ENCODE measurements at regions not wholly inside any gene's neighbourhood (a gene's known extent, or its start where the extent isn't known, plus 50 kb on each side); places are given as distances from the start of the nearest gene placed in this dataset.

GRCh38 chr16:9412915-9413264, 321.4 kb downstream of the HAPSTR1 start:
- Histone ChIP-seq H3K4me1 (ENCODE audit: control insufficient read depth, insufficient read depth, low read length) (no peaks in the 10 kb centered on the region), H3K27me3 (ENCODE audit: control insufficient read depth, insufficient read depth, low read length) (no peaks in the 10 kb centered on the region), H3K27ac (ENCODE audit: low read depth, low read length) (no peak overlapping the region), H3K36me3 (ENCODE audit: control insufficient read depth, insufficient read depth, low read length) (no peaks in the 10 kb centered on the region), H3K9me3 (ENCODE audit: control insufficient read depth, insufficient read depth, low read length) (0 out of 2 replicates have a peak, but pooled peaks cover 7% of the 10 kb centered on the region), H3K9ac (ENCODE audit: low read depth, low read length) (no peak overlapping the region), H3K4me3 (ENCODE audit: low read depth, low read length) (no peak overlapping the region)

GRCh38 chr16:9415545-9415944, 324.1 kb downstream of the HAPSTR1 start:
- Histone ChIP-seq H3K27ac (ENCODE audit: low read depth, low read length) (no peak overlapping the region), H3K27me3 (ENCODE audit: control insufficient read depth, insufficient read depth, low read length) (no peaks in the 10 kb centered on the region), H3K4me3 (ENCODE audit: low read depth, low read length) (no peak overlapping the region), H3K36me3 (ENCODE audit: control insufficient read depth, insufficient read depth, low read length) (no peaks in the 10 kb centered on the region), H3K9ac (ENCODE audit: low read depth, low read length) (no peak overlapping the region), H3K4me1 (ENCODE audit: control insufficient read depth, insufficient read depth, low read length) (no peaks in the 10 kb centered on the region), H3K9me3 (ENCODE audit: control insufficient read depth, insufficient read depth, low read length) (0 out of 2 replicates have a peak, but pooled peaks cover 7% of the 10 kb centered on the region)

- Histone ChIP-seq H3K9ac (ENCODE audit: low read depth, low read length) (no peak overlapping the region), H3K36me3 (ENCODE audit: control insufficient read depth, insufficient read depth, low read length) (no peaks in the 10 kb centered on the region), H3K27ac (ENCODE audit: low read depth, low read length) (no peak overlapping the region), H3K4me1 (ENCODE audit: control insufficient read depth, insufficient read depth, low read length) (no peaks in the 10 kb centered on the region), H3K27me3 (ENCODE audit: control insufficient read depth, insufficient read depth, low read length) (no peaks in the 10 kb centered on the region), H3K9me3 (ENCODE audit: control insufficient read depth, insufficient read depth, low read length) (0 out of 2 replicates have a peak, but pooled peaks cover 7% of the 10 kb centered on the region), H3K4me3 (ENCODE audit: low read depth, low read length) (no peak overlapping the region)
Measured at GRCh38 chr16:9417898-9418297, 326.5 kb downstream of the HAPSTR1 start.

DNA sequence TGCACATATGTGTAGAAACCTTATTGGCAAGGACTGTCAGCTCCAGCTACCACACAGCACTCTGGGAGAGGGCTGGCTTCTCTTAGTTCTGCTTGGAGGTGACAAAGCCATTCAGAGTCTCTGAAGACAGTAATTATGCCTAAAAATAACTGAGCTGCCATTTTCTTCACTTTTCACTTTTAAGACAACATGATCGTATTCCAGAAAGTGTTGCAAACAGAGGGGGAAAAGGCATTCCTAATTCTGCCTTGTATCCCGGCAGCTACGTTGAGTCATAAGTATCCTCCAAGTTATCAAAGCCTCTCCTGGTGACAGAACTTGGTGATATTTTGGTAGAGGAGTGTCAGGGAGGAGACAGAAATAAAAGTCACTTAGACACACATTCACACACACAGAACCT, 327.7 kb downstream of the HAPSTR1 start:
- no peak overlapping the region for H3K4me3 ChIP-seq (ENCODE audit: low read depth, low read length)
- no peaks in the 10 kb centered on the region for H3K36me3 ChIP-seq (ENCODE audit: control insufficient read depth, insufficient read depth, low read length)
- no peaks in the 10 kb centered on the region for H3K4me1 ChIP-seq (ENCODE audit: control insufficient read depth, insufficient read depth, low read length)
- H3K27me3 ChIP-seq (ENCODE audit: control insufficient read depth, insufficient read depth, low read length): no peaks in the 10 kb centered on the region
- H3K9ac ChIP-seq (ENCODE audit: low read depth, low read length): no peak overlapping the region
- no peak overlapping the region for H3K27ac ChIP-seq (ENCODE audit: low read depth, low read length)
- H3K9me3 ChIP-seq (ENCODE audit: control insufficient read depth, insufficient read depth, low read length): 0 out of 2 replicates have a peak, but pooled peaks cover 7% of the 10 kb centered on the region

DNA sequence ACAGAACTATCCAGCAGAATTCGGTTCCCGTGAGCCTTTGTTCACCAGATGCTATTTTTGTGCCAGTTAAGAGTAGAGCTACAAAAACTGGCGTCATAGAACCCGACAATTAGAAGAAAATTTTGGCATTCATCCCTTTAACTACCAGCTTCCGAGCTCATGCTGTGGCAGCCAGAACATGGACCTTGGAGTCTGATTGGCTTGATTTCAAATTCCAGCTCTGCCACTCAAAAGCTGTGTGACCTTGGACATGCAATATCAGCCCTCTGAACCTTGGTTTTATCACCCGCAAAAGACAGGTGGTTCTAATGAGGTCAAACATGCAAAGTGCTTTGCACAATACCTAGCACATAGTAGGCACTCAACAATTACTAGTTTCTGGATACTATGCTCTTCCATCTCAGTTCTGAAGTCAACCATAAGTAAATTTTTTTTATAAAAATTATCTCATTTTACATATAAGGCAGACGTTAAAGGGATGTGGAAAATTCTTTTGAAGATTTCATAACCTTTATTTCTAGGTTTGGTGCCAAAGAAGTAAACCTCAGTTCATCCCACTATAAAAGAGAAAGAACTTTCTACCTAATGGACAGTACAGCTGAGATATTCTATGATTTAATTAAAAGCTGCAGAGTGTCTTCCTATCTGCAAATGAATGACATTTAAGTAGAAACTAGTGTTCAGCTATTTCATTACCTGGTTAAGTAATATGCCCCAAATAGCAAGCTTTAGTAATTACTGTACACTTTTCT, 331.5 kb downstream of the HAPSTR1 start:
- no peaks in the 10 kb centered on the region for H3K27me3 ChIP-seq (ENCODE audit: control insufficient read depth, insufficient read depth, low read length)
- H3K27ac ChIP-seq (ENCODE audit: low read depth, low read length): no peak overlapping the region
- H3K4me3 ChIP-seq (ENCODE audit: low read depth, low read length): no peak overlapping the region
- H3K9ac ChIP-seq (ENCODE audit: low read depth, low read length): no peak overlapping the region
- H3K4me1 ChIP-seq (ENCODE audit: control insufficient read depth, insufficient read depth, low read length): no peaks in the 10 kb centered on the region
- H3K9me3 ChIP-seq (ENCODE audit: control insufficient read depth, insufficient read depth, low read length): no peaks in the 10 kb centered on the region
- no peaks in the 10 kb centered on the region for H3K36me3 ChIP-seq (ENCODE audit: control insufficient read depth, insufficient read depth, low read length)

- H3K9ac ChIP-seq (ENCODE audit: low read depth, low read length): no peak overlapping the region
- no peaks in the 10 kb centered on the region for H3K9me3 ChIP-seq (ENCODE audit: control insufficient read depth, insufficient read depth, low read length)
Measured at GRCh38 chr16:9425236-9425635, 333.8 kb downstream of the HAPSTR1 start.

DNA sequence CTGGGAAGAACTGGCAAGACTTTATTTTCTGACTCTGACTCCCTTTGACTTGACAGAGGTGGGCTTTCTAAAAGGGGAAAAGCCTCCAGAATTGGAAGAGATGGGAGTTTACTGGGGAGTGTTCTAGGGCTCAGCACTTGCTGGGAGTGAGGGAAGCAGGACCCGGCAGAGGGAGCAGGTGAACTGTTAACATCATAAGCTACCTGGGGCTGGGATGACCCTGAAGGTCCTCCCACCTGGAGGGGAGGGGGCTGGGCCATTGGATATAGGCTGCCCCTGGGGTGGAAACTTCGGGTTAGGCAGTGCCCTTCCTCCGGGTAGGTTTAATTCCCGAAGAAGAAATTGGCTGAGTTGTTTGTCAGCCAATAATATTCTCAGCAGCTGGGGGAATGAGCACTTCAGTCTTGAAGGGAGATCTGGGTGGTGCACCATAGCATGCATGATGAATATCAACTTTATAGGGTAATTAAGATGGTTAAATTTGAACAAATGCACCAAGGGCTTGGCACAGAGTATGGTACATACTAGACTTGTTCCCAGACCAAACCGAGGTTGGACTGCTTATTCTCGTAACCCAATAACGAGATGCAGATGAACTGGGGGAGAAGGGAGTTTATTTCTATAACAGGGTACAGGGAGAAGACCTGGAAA, 337.0 kb downstream of the HAPSTR1 start:
- Histone ChIP-seq H3K9ac (ENCODE audit: low read depth, low read length) (no peak overlapping the region), H3K9me3 (ENCODE audit: control insufficient read depth, insufficient read depth, low read length) (no peaks in the 10 kb centered on the region), H3K36me3 (ENCODE audit: control insufficient read depth, insufficient read depth, low read length) (no peaks in the 10 kb centered on the region), H3K27me3 (ENCODE audit: control insufficient read depth, insufficient read depth, low read length) (no peaks in the 10 kb centered on the region), H3K4me3 (ENCODE audit: low read depth, low read length) (no peak overlapping the region), H3K4me1 (ENCODE audit: control insufficient read depth, insufficient read depth, low read length) (peaks cover 13% of the 10 kb centered on the region), H3K27ac (ENCODE audit: low read depth, low read length) (no peak overlapping the region)

More at GRCh38 chr16:9425236-9425635, 333.8 kb downstream of the HAPSTR1 start:
- H3K4me1 ChIP-seq (ENCODE audit: control insufficient read depth, insufficient read depth, low read length): peaks cover 10% of the 10 kb centered on the region
- H3K36me3 ChIP-seq (ENCODE audit: control insufficient read depth, insufficient read depth, low read length): no peaks in the 10 kb centered on the region
- H3K27ac ChIP-seq (ENCODE audit: low read depth, low read length): no peak overlapping the region
- H3K4me3 ChIP-seq (ENCODE audit: low read depth, low read length): no peak overlapping the region
- no peaks in the 10 kb centered on the region for H3K27me3 ChIP-seq (ENCODE audit: control insufficient read depth, insufficient read depth, low read length)

DNA sequence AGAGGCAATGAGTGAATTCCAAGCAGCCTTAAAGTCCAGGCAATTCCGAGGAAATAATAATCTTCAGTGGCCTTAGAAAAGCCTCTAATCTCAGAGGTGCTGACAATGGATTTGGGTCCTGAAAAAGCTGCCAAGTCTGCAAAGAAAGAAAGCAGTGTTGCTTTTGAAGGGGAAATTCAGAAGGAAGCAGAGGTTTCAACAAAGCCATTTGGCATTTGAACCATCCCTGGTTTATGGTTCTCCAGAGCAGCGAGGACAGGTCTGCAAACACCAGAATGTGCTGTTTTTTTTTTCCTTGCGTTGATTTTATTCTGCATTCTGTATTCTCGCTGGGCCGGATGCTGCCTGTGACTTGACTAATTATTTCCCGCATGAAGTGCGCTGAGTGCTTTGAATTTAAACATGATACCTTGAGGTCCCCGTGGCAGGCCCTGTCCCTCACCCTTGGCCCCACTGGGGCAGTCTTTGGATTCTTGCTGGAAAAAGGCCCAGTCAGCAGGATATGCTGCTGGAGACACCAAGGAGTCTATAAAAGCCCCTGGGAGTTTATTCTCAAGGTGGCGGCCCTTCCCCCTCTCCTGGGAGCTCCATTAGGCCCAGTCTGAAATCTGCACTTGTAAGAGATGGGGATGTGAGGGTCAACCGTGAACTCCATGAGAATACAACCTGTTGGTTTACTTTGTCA, 338.3 kb downstream of the HAPSTR1 start:
- Histone ChIP-seq H3K27ac (ENCODE audit: low read depth, low read length) (no peak overlapping the region), H3K4me1 (ENCODE audit: control insufficient read depth, insufficient read depth, low read length) (peaks cover 13% of the 10 kb centered on the region), H3K9me3 (ENCODE audit: control insufficient read depth, insufficient read depth, low read length) (no peaks in the 10 kb centered on the region), H3K36me3 (ENCODE audit: control insufficient read depth, insufficient read depth, low read length) (no peaks in the 10 kb centered on the region), H3K9ac (ENCODE audit: low read depth, low read length) (no peak overlapping the region), H3K27me3 (ENCODE audit: control insufficient read depth, insufficient read depth, low read length) (no peaks in the 10 kb centered on the region), H3K4me3 (ENCODE audit: low read depth, low read length) (no peak overlapping the region)

GRCh38 chr16:9434659-9435058, 343.2 kb downstream of the HAPSTR1 start:
- no peak overlapping the region for H3K9ac ChIP-seq (ENCODE audit: low read depth, low read length)
- H3K36me3 ChIP-seq (ENCODE audit: control insufficient read depth, insufficient read depth, low read length): no peaks in the 10 kb centered on the region
- no peaks in the 10 kb centered on the region for H3K27me3 ChIP-seq (ENCODE audit: control insufficient read depth, insufficient read depth, low read length)
- peaks cover 9% of the 10 kb centered on the region for H3K4me1 ChIP-seq (ENCODE audit: control insufficient read depth, insufficient read depth, low read length)
- no peak overlapping the region for H3K27ac ChIP-seq (ENCODE audit: low read depth, low read length)
- no peak overlapping the region for H3K4me3 ChIP-seq (ENCODE audit: low read depth, low read length)
- H3K9me3 ChIP-seq (ENCODE audit: control insufficient read depth, insufficient read depth, low read length): peaks cover 3% of the 10 kb centered on the region; the same call in 1 of the 2 replicates

- H3K4me1 ChIP-seq (ENCODE audit: control insufficient read depth, insufficient read depth, low read length): peaks cover 6% of the 10 kb centered on the region; the same call in 1 of the 2 replicates
- no peak overlapping the region for H3K4me3 ChIP-seq (ENCODE audit: low read depth, low read length)
- H3K36me3 ChIP-seq (ENCODE audit: control insufficient read depth, insufficient read depth, low read length): no peaks in the 10 kb centered on the region
- H3K27me3 ChIP-seq (ENCODE audit: control insufficient read depth, insufficient read depth, low read length): no peaks in the 10 kb centered on the region
- no peak overlapping the region for H3K9ac ChIP-seq (ENCODE audit: low read depth, low read length)
- H3K9me3 ChIP-seq (ENCODE audit: control insufficient read depth, insufficient read depth, low read length): peaks cover 3% of the 10 kb centered on the region; the same call in 1 of the 2 replicates
- H3K27ac ChIP-seq (ENCODE audit: low read depth, low read length): no peak overlapping the region
Measured at GRCh38 chr16:9436175-9436574, 344.7 kb downstream of the HAPSTR1 start.

DNA sequence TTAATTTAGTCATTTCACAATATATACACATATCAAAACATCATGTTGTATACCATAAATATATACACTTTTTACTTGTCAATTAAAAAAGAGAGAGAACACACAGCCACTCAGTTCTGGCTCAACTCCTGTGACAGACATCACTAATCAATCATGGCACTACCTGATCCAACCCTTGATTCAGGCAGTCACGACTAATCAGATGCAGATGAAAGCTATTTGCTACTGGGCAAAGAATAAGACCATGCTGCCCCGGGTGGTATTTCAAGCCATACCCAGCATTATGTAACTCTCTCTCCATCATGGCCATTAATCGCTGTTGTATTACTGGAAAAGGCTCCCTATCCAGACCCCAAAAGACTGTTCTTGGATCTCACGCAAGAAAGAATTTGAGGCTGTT, 345.7 kb downstream of the HAPSTR1 start:
- no peak overlapping the region for H3K9ac ChIP-seq (ENCODE audit: low read depth, low read length)
- peaks cover 3% of the 10 kb centered on the region; the same call in 1 of the 2 replicates for H3K9me3 ChIP-seq (ENCODE audit: control insufficient read depth, insufficient read depth, low read length)
- H3K4me3 ChIP-seq (ENCODE audit: low read depth, low read length): no peak overlapping the region
- H3K27ac ChIP-seq (ENCODE audit: low read depth, low read length): no peak overlapping the region
- H3K4me1 ChIP-seq (ENCODE audit: control insufficient read depth, insufficient read depth, low read length): peaks cover 9% of the 10 kb centered on the region; the same call in 1 of the 2 replicates
- H3K27me3 ChIP-seq (ENCODE audit: control insufficient read depth, insufficient read depth, low read length): no peaks in the 10 kb centered on the region
- H3K36me3 ChIP-seq (ENCODE audit: control insufficient read depth, insufficient read depth, low read length): no peaks in the 10 kb centered on the region
